CD14-positive monocyte (primary cell): ENCODE measurements at regions not wholly inside any gene's neighbourhood (a gene's known extent, or its start where the extent isn't known, plus 50 kb on each side); places are given as distances from the start of the nearest gene placed in this dataset.

Experiments used
- DNase-seq, 3 donors: peaks; one replicate each; pipeline ENCODE4 v3.0.0-alpha.2; 2011 to 2022
- H2AFZ ChIP-seq: 2 replicates; pipeline ENCODE4 v1.6.0; 2012; ENCODE audit warnings: mild to moderate bottlenecking, low read depth, low read length, inconsistent platforms; ENCODE audit not compliant: insufficient read depth, poor library complexity, severe bottlenecking
- H3K27ac ChIP-seq, 2 donors: 1 replicate in 1 of 2; 2 replicates in 1 of 2; pipeline ENCODE4 v1.5.1; 2012 to 2013; ENCODE audit warnings: low read length in 2 of 2, control low read depth in 1 of 2, inconsistent platforms in 1 of 2, low read depth in 1 of 2, mild to moderate bottlenecking in 1 of 2
- H3K27me3 ChIP-seq, 2 donors: one replicate each; pipeline versions ENCODE4 v1.6.0 to v1.6.1; 2011 to 2013; ENCODE audit warnings: low read length in 2 of 2; ENCODE audit not compliant: control insufficient read depth in 2 of 2, insufficient read depth in 2 of 2
- H3K36me3 ChIP-seq, 2 donors: replicated peaks in 1 of 2; 1 replicate in 1 of 2; 2 replicates in 1 of 2; pipeline versions ENCODE4 v1.5.1 to v1.6.1; 2012 to 2013; ENCODE audit warnings: low read length in 2 of 2, control low read depth in 1 of 2, inconsistent platforms in 1 of 2, mild to moderate bottlenecking in 1 of 2; ENCODE audit not compliant: insufficient read depth in 2 of 2, control insufficient read depth in 1 of 2
- H3K4me1 ChIP-seq, 2 donors: 1 replicate in 1 of 2; 2 replicates in 1 of 2; pipeline versions ENCODE4 v1.5.1 to v1.6.1; 2012 to 2013; ENCODE audit warnings: low read length in 2 of 2, control low read depth in 1 of 2, inconsistent platforms in 1 of 2, mild to moderate bottlenecking in 1 of 2, moderate library complexity in 1 of 2; ENCODE audit not compliant: insufficient read depth in 2 of 2, control insufficient read depth in 1 of 2
- H3K4me2 ChIP-seq: replicated peaks from 2 replicates; pipeline ENCODE3; 2012; ENCODE audit warnings: low read length, moderate library complexity, mild to moderate bottlenecking; ENCODE audit not compliant: poor library complexity, severe bottlenecking; ENCODE audit errors: extremely low read depth
- H3K4me3 ChIP-seq, 3 experiments: fragments of 200-600 bp in 1 of 3; sonication (generic) in 1 of 3; replicated peaks in 1 of 3; 1 replicate in 2 of 3; 2 replicates in 1 of 3; pipeline ENCODE4 v1.5.1; 2011 to 2013; ENCODE audit warnings: low read length in 3 of 3, mild to moderate bottlenecking in 3 of 3, control low read depth in 2 of 3, low read depth in 2 of 3, inconsistent platforms in 1 of 3, moderate library complexity in 1 of 3
- H3K79me2 ChIP-seq: 2 replicates; pipeline ENCODE4 v1.6.0; 2012; ENCODE audit warnings: mild to moderate bottlenecking, control low read depth, inconsistent platforms, low read length, moderate library complexity; ENCODE audit not compliant: insufficient read depth
- H3K9ac ChIP-seq: 2 replicates; pipeline ENCODE4 v1.6.0; 2017; ENCODE audit warnings: low read length, mild to moderate bottlenecking; ENCODE audit not compliant: insufficient read depth, poor library complexity, severe bottlenecking
- H3K9me3 ChIP-seq, 2 donors: replicated peaks in 1 of 2; 1 replicate in 1 of 2; 2 replicates in 1 of 2; pipeline versions ENCODE4 v1.5.1 to v1.6.1; 2012 to 2013; ENCODE audit warnings: low read length in 2 of 2, control low read depth in 1 of 2; ENCODE audit not compliant: control insufficient read depth in 1 of 2, insufficient read depth in 1 of 2
- H4K20me1 ChIP-seq: 2 replicates; pipeline ENCODE4 v1.6.0; 2012; ENCODE audit warnings: mild to moderate bottlenecking, low read length, control low read depth, moderate library complexity; ENCODE audit not compliant: insufficient read depth
- H3K27ac Mint-ChIP-seq, 7 donors: one replicate each; pipeline ENCODE4 v1.8.0; 2020; ENCODE audit warnings: mild to moderate bottlenecking in 7 of 7, mixed read lengths in 7 of 7, moderate library complexity in 6 of 7, inconsistent platforms in 2 of 7
- H3K27me3 Mint-ChIP-seq, 3 donors: one replicate each; pipeline ENCODE4 v1.8.0; 2021 to 2022; ENCODE audit warnings: low read depth in 3 of 3, mild to moderate bottlenecking in 3 of 3, mixed read lengths in 3 of 3, moderate library complexity in 3 of 3, inconsistent platforms in 1 of 3
- H3K36me3 Mint-ChIP-seq, 2 donors: one replicate each; pipeline ENCODE4 v1.8.0; 2020; ENCODE audit warnings: mixed read lengths in 2 of 2, inconsistent platforms in 1 of 2, mild to moderate bottlenecking in 1 of 2
- H3K4me1 Mint-ChIP-seq: one replicate; pipeline ENCODE4 v1.8.0; 2020; ENCODE audit warnings: mild to moderate bottlenecking, mixed read lengths
- H3K4me3 Mint-ChIP-seq, 2 donors: one replicate each; pipeline ENCODE4 v1.8.0; 2020; ENCODE audit warnings: mild to moderate bottlenecking in 2 of 2, mixed read lengths in 2 of 2, moderate library complexity in 1 of 2
- H3K9me3 Mint-ChIP-seq, 7 donors: one replicate each; pipeline ENCODE4 v1.8.0; 2020 to 2022; ENCODE audit warnings: mixed read lengths in 7 of 7, mild to moderate bottlenecking in 6 of 7, moderate library complexity in 6 of 7, inconsistent platforms in 2 of 7
- CTCF ChIP-seq: fragments of 200-600 bp; IDR thresholded peaks from one replicate; pipeline ENCODE4 v1.8.0; 2022; ENCODE audit warnings: antibody characterized with exemption, mild to moderate bottlenecking
- WGBS: methylation state at CpG from one replicate; pipeline ENCODE4 v1.1.5; 2013; ENCODE audit warnings: missing lambda C conversion rate; ENCODE audit not compliant: insufficient coverage; 5-methylcytosine and 5-hydroxymethylcytosine counted together
- intact Hi-C, 2 donors: fragments of 100-400 bp; cut with micrococcal nuclease; formaldehyde crosslinking; loops; one replicate each; pipeline versions ENCODE4 v1.15.0 to v1.15.1; 2023

- Mint-ChIP-seq H3K36me3 (no peaks in the 10 kb centered on the region), H3K27me3 (no peaks in the 10 kb centered on the region), H3K27ac (no peak overlapping the region), H3K4me3 (no peak overlapping the region), H3K4me1 (peaks cover 4% of the 10 kb centered on the region), H3K9me3 (peaks cover 0 to 7% (median 2%) of the 10 kb centered on the region in 7 donors)
- WGBS: 0% methylated on average over 1 of the region's 1 CpG
- Histone ChIP-seq H3K4me1 (no peaks in the 10 kb centered on the region), H3K9ac (no peak overlapping the region), H2AFZ (no peak overlapping the region), H3K79me2 (no peaks in the 10 kb centered on the region), H3K27me3 (no peaks in the 10 kb centered on the region), H3K36me3 (no peaks in the 10 kb centered on the region), H3K9me3 (no peaks in the 10 kb centered on the region), H4K20me1 (no peaks in the 10 kb centered on the region), H3K27ac (no peak overlapping the region), H3K4me2 (no peak overlapping the region), H3K4me3 (no peak overlapping the region)
- intact Hi-C loops: no loop called here
- DNase-seq: no peak
- no peak for TF ChIP-seq CTCF
Observed at GRCh38 chr18:11419338-11419737, 190.1 kb upstream of the SLC35G4 start.

- Histone ChIP-seq H4K20me1 (no peaks in the 10 kb centered on the region), H3K4me1 (no peaks in the 10 kb centered on the region), H3K27me3 (no peaks in the 10 kb centered on the region), H3K27ac (no peak overlapping the region), H3K4me2 (no peak overlapping the region), H3K36me3 (no peaks in the 10 kb centered on the region), H3K79me2 (no peaks in the 10 kb centered on the region), H2AFZ (no peak overlapping the region), H3K9ac (no peak overlapping the region), H3K9me3 (no peaks in the 10 kb centered on the region), H3K4me3 (no peak overlapping the region)
- Mint-ChIP-seq H3K4me1 (no peaks in the 10 kb centered on the region), H3K9me3 (peaks cover 0 to 3% (median 0%) of the 10 kb centered on the region in 7 donors), H3K36me3 (no peaks in the 10 kb centered on the region), H3K4me3 (no peak overlapping the region), H3K27ac (no peak overlapping the region), H3K27me3 (no peaks in the 10 kb centered on the region)
- no peak for TF ChIP-seq CTCF
- DNase-seq: no peak
- WGBS: 89% methylated on average over 1 of the region's 5 CpGs
- intact Hi-C loops: no loop called here
Observed at GRCh38 chr18:11412811-11413210, 196.6 kb upstream of the SLC35G4 start.
